Neural progenitor cell (in vitro differentiated cells): ENCODE measurements at regions not wholly inside any gene's neighbourhood (a gene's known extent, or its start where the extent isn't known, plus 50 kb on each side); places are given as distances from the start of the nearest gene placed in this dataset.

Experiments
- EZH2 ChIP-seq: fragments of 200-600 bp; sonication (generic); IDR thresholded peaks from 2 replicates; pipeline ENCODE4 v1.6.1; 2017; ENCODE audit warnings: antibody characterized with exemption, mild to moderate bottlenecking, moderate library complexity
- EZH2phosphoT487 ChIP-seq: fragments of 200-600 bp; sonication (generic); IDR thresholded peaks from 2 replicates; pipeline ENCODE4 v1.6.1; 2017; ENCODE audit warnings: antibody characterized with exemption
- TF ChIP-seq, protein P1 (sequence below): fragments of 200-600 bp; sonication (generic); IDR thresholded peaks from 2 replicates; pipeline ENCODE4 v1.5.1; 2017; ENCODE audit warnings: antibody characterized with exemption, mild to moderate bottlenecking

DNA sequence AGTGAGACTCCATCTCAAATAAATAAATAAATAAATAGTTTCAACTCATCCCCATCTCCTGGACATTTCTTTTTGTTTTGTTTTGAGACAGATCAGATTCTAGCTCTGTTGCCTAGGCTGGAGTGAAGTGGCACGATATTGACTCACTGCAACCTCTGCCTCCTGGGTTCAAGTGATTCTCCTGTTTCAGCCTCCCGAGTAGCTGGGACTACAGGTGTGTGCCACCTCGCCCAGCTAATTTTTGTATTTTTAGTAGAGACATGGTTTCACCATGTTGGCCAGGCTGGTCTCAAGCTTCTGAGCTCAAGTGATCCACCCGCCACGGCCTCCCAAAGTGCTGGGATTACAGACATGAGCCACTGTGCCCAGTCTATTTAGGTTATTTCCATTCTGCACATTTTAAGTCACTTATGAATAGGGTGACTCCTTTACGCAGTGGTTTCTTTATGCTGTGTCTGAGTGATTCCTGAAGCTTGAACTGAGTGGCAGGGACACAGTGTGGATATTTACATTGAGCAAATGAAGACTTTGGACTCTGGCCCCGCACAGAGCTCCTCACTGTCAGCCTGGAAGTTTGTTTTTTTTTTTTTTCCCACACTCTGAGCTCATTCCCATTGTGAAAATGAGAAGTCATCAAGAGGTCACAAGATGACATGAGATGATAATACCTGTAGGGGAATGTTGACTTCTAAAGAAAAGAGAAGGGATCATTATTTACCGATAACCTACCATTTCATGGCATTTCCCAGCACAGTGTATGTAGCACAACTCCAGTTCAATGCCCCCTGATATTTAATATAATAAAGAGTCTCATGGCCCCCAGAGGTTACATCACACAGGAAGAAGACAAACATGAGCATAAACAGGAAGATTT, 72.6 kb downstream of the TBX3 start:
- TF ChIP-seq, protein P1, sequence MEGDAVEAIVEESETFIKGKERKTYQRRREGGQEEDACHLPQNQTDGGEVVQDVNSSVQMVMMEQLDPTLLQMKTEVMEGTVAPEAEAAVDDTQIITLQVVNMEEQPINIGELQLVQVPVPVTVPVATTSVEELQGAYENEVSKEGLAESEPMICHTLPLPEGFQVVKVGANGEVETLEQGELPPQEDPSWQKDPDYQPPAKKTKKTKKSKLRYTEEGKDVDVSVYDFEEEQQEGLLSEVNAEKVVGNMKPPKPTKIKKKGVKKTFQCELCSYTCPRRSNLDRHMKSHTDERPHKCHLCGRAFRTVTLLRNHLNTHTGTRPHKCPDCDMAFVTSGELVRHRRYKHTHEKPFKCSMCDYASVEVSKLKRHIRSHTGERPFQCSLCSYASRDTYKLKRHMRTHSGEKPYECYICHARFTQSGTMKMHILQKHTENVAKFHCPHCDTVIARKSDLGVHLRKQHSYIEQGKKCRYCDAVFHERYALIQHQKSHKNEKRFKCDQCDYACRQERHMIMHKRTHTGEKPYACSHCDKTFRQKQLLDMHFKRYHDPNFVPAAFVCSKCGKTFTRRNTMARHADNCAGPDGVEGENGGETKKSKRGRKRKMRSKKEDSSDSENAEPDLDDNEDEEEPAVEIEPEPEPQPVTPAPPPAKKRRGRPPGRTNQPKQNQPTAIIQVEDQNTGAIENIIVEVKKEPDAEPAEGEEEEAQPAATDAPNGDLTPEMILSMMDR: no peak
- TF ChIP-seq EZH2 (no peak), EZH2phosphoT487 (no peak)
